Skin epidermis (tissue), 12 donors: ENCODE measurements at regions not wholly inside any gene's neighbourhood (a gene's known extent, or its start where the extent isn't known, plus 50 kb on each side); places are given as distances from the start of the nearest gene placed in this dataset.

Source experiments
- H3K27ac ChIP-seq, 21 experiments: fragments of 200-600 bp; sonication (generic) in 11 of 21; one replicate each; pipeline ENCODE4 v1.5.0; 2020; ENCODE audit warnings: mild to moderate bottlenecking in 3 of 21, inconsistent platforms in 2 of 21, moderate library complexity in 2 of 21
- H3K4me3 ChIP-seq, 7 experiments: fragments of 200-600 bp; sonication (generic) in 2 of 7; one replicate each; pipeline ENCODE4 v1.5.0; 2020; ENCODE audit warnings: inconsistent platforms in 2 of 7, mild to moderate bottlenecking in 2 of 7, moderate library complexity in 1 of 7

GRCh38 chr9:105911104-105911911 is 217.0 kb downstream of the TMEM38B start:
- no peak overlapping the region for H3K27ac ChIP-seq
- H3K4me3 ChIP-seq, result no peak overlapping the region

- H3K4me3 ChIP-seq, result no peak overlapping the region
- H3K27ac ChIP-seq, result no peak overlapping the region
These were observed 218.0 kb downstream of the TMEM38B start for GRCh38 chr9:105912157-105912862.

GRCh38 chr9:105912863-105913516 is 218.6 kb downstream of the TMEM38B start:
- H3K27ac ChIP-seq, result no peak overlapping the region

GRCh38 chr9:105921057-105921726 is 226.9 kb downstream of the TMEM38B start:
- no peak overlapping the region for H3K4me3 ChIP-seq
- no peak overlapping the region for H3K27ac ChIP-seq

More at GRCh38 chr9:105912863-105913516, 218.6 kb downstream of the TMEM38B start:
- H3K4me3 ChIP-seq, result no peak overlapping the region

GRCh38 chr9:105928416-105928815 is 234.1 kb downstream of the TMEM38B start:
- H3K27ac ChIP-seq, result no peak overlapping the region
- H3K4me3 ChIP-seq, result no peak overlapping the region

GRCh38 chr9:105930011-105930627 is 235.8 kb downstream of the TMEM38B start:
- Histone ChIP-seq H3K4me3 (no peak overlapping the region), H3K27ac (no peak overlapping the region)

GRCh38 chr9:105932276-105932675 is 237.9 kb downstream of the TMEM38B start:
- no peak overlapping the region for H3K4me3 ChIP-seq
- no peak overlapping the region for H3K27ac ChIP-seq

GRCh38 chr9:105950448-105950847 is 256.1 kb downstream of the TMEM38B start:
- Histone ChIP-seq H3K4me3 (no peak overlapping the region), H3K27ac (no peak overlapping the region)

GRCh38 chr9:105950894-105951293 is 256.6 kb downstream of the TMEM38B start:
- Histone ChIP-seq H3K4me3 (no peak overlapping the region), H3K27ac (no peak overlapping the region)

GRCh38 chr9:105954517-105954916 is 260.2 kb downstream of the TMEM38B start:
- H3K27ac ChIP-seq, result no peak overlapping the region
- H3K4me3 ChIP-seq, result no peak overlapping the region

- Histone ChIP-seq H3K4me3 (no peak overlapping the region), H3K27ac (no peak overlapping the region)
These were observed 263.5 kb downstream of the TMEM38B start for GRCh38 chr9:105957830-105958229.

- no peak overlapping the region for H3K27ac ChIP-seq
- no peak overlapping the region for H3K4me3 ChIP-seq
These were observed 264.2 kb downstream of the TMEM38B start for GRCh38 chr9:105958587-105958986.

- Histone ChIP-seq H3K27ac (no peak overlapping the region), H3K4me3 (no peak overlapping the region)
These were observed 265.2 kb downstream of the TMEM38B start for GRCh38 chr9:105959531-105959930.

- no peak overlapping the region for H3K27ac ChIP-seq
- no peak overlapping the region for H3K4me3 ChIP-seq
These were observed 269.2 kb downstream of the TMEM38B start for GRCh38 chr9:105963343-105964099.

GRCh38 chr9:105964156-105964555 is 269.8 kb downstream of the TMEM38B start:
- Histone ChIP-seq H3K27ac (no peak overlapping the region), H3K4me3 (no peak overlapping the region)

- Histone ChIP-seq H3K4me3 (no peak overlapping the region), H3K27ac (no peak overlapping the region)
These were observed 272.5 kb downstream of the TMEM38B start for GRCh38 chr9:105966834-105967233.

- H3K4me3 ChIP-seq, result no peak overlapping the region
- no peak overlapping the region for H3K27ac ChIP-seq
These were observed 272.9 kb downstream of the TMEM38B start for GRCh38 chr9:105967248-105967647.

- no peak overlapping the region for H3K27ac ChIP-seq
- no peak overlapping the region for H3K4me3 ChIP-seq
These were observed 273.5 kb downstream of the TMEM38B start for GRCh38 chr9:105967797-105968196.
